HCT116 (cell line): ENCODE measurements at regions not wholly inside any gene's neighbourhood (a gene's known extent, or its start where the extent isn't known, plus 50 kb on each side); places are given as distances from the start of the nearest gene placed in this dataset.
A peak's percentile ranks its signal among the peaks of the same experiment; 100 is the strongest.

Source experiments
- ATAC-seq: fragments of 200-7000 bp; cut with Tn5 transposase; 2 replicates; pipeline ENCODE4 v1.9.1; 2020; ENCODE audit warnings: mild to moderate bottlenecking, moderate library complexity
- BruUV-seq: library from RNA; stranded (reverse); fragments of 400-500 nt; replicated peaks from 2 replicates; lab custom pipeline; 2021; lab: Mats Ljungman, UMichigan
- CTCF ChIA-PET: fragments of 300-600 bp; sonication (Branson Sonifier 250); formaldehyde crosslinking; loops from one replicate; lab custom pipeline; 2021; ENCODE audit warnings: antibody characterized with exemption; lab: Charles Lee
- POLR2A ChIA-PET: fragments of 300-600, 350-600 bp; sonication (Branson Sonifier 250); formaldehyde crosslinking; loops from one replicate; lab custom pipeline; 2021; ENCODE audit warnings: antibody characterized with exemption; lab: Charles Lee
- RAD21 ChIA-PET, 2 experiments: fragments of 300-600 bp; sonication (Branson Sonifier 250); formaldehyde crosslinking; loops; one replicate each; lab custom pipeline; 2023; ENCODE audit warnings: low total read pairs in 2 of 2; ENCODE audit not compliant: uncharacterized antibody in 2 of 2, unreplicated experiment in 2 of 2, low non-redundant PET in 1 of 2; lab: Charles Lee
- DNase-seq: peaks from one replicate; pipeline ENCODE4 v3.0.0-alpha.2; 2010; ENCODE audit warnings: low read depth, low spot score
- H2AFZ ChIP-seq: fragments of 200-600 bp; shearing (Covaris generic), sonication (generic); 2 replicates; pipeline ENCODE4 v1.6.1; 2017; ENCODE audit warnings: low read depth, mixed run types, mixed read lengths, antibody characterized with exemption, low read length; ENCODE audit not compliant: poor library complexity, severe bottlenecking
- H3K27ac ChIP-seq: 2 replicates; pipeline ENCODE4 v1.5.1; 2012; ENCODE audit warnings: low read depth, low read length
- H3K27me3 ChIP-seq: fragments of 200-600 bp; sonication (generic); 2 replicates; pipeline ENCODE4 v1.6.1; 2016; ENCODE audit warnings: mixed run types, low read length, mixed read lengths; ENCODE audit not compliant: insufficient read depth
- H3K36me3 ChIP-seq, 2 experiments: fragments of 200-500 bp in 1 of 2; fragments of 200-600 bp in 1 of 2; sonication (Bioruptor generic) in 1 of 2; sonication (generic) in 1 of 2; 2 replicates each; pipeline versions ENCODE4 v1.5.1 to v1.6.1; 2014 to 2016; ENCODE audit warnings: low read length in 2 of 2, inconsistent platforms in 1 of 2, mixed read lengths in 1 of 2, mixed run types in 1 of 2; ENCODE audit not compliant: insufficient read depth in 2 of 2, control insufficient read depth in 1 of 2
- H3K4me1 ChIP-seq, 2 experiments: fragments of 200-600 bp in 1 of 2; sonication (generic) in 1 of 2; 2 replicates each; pipeline versions ENCODE4 v1.5.1 to v1.6.1; 2012 to 2017; ENCODE audit warnings: low read length in 2 of 2, inconsistent platforms in 1 of 2, mild to moderate bottlenecking in 1 of 2, mixed read lengths in 1 of 2, mixed run types in 1 of 2, moderate library complexity in 1 of 2; ENCODE audit not compliant: insufficient read depth in 2 of 2, control insufficient read depth in 1 of 2
- H3K4me2 ChIP-seq: fragments of 200-600 bp; sonication (generic); 2 replicates; pipeline ENCODE4 v1.6.1; 2017; ENCODE audit warnings: mixed run types, low read length, mixed read lengths
- H3K4me3 ChIP-seq, 2 experiments: fragments of 200-600 bp in 1 of 2; sonication (generic) in 1 of 2; replicated peaks in 1 of 2; 2 replicates each; pipeline ENCODE4 v1.5.1; 2011 to 2016; ENCODE audit warnings: low read length in 2 of 2, control low read depth in 1 of 2, low read depth in 1 of 2, mild to moderate bottlenecking in 1 of 2, mixed read lengths in 1 of 2, mixed run types in 1 of 2
- H3K79me2 ChIP-seq: fragments of 200-600 bp; sonication (generic); 2 replicates; pipeline ENCODE4 v1.6.1; 2017; ENCODE audit warnings: mild to moderate bottlenecking, mixed run types, low read length, moderate library complexity, mixed read lengths; ENCODE audit not compliant: insufficient read depth
- H3K9ac ChIP-seq: fragments of 200-600 bp; sonication (generic); 2 replicates; pipeline ENCODE4 v1.6.1; 2016; ENCODE audit warnings: low read length, mixed read lengths
- H3K9me2 ChIP-seq: fragments of 200-600 bp; sonication (generic), shearing (Covaris generic); 2 replicates; pipeline ENCODE4 v1.6.1; 2017; ENCODE audit warnings: mixed run types, mild to moderate bottlenecking, moderate library complexity; ENCODE audit not compliant: insufficient read depth
- H3K9me3 ChIP-seq, 2 experiments: fragments of 200-500 bp in 1 of 2; fragments of 200-600 bp in 1 of 2; sonication (Bioruptor generic) in 1 of 2; sonication (generic) in 1 of 2; 2 replicates each; pipeline ENCODE4 v1.6.1; 2014 to 2017; ENCODE audit warnings: low read length in 2 of 2, mixed read lengths in 2 of 2, inconsistent platforms in 1 of 2, low read depth in 1 of 2, mild to moderate bottlenecking in 1 of 2, mixed run types in 1 of 2, moderate library complexity in 1 of 2; ENCODE audit not compliant: control insufficient read depth in 1 of 2, insufficient read depth in 1 of 2
- H4K20me1 ChIP-seq: fragments of 200-600 bp; sonication (generic), shearing (Covaris generic); 2 replicates; pipeline ENCODE4 v1.6.1; 2017; ENCODE audit warnings: mixed run types, mild to moderate bottlenecking, moderate library complexity; ENCODE audit not compliant: insufficient read depth
- CEBPB ChIP-seq: IDR thresholded peaks from 2 replicates; pipeline ENCODE4 v1.6.1; 2012; ENCODE audit warnings: low read depth
- CTCF ChIP-seq, 3 experiments: fragments of 200-600 bp in 1 of 3; sonication (generic) in 1 of 3; IDR thresholded peaks in 2 of 3; conservative IDR thresholded peaks in 1 of 3; 2 replicates each; pipeline ENCODE4 v1.5.1; 2012 to 2017; ENCODE audit warnings: low read depth in 2 of 3, low read length in 2 of 3, antibody characterized with exemption in 1 of 3, borderline replicate concordance in 1 of 3, control low read depth in 1 of 3, mild to moderate bottlenecking in 1 of 3, mixed read lengths in 1 of 3, mixed run types in 1 of 3, moderate library complexity in 1 of 3; ENCODE audit not compliant: insufficient read depth in 1 of 3
- EGR1 ChIP-seq: IDR thresholded peaks from 2 replicates; pipeline ENCODE4 v1.6.1; 2012; ENCODE audit warnings: low read depth
- EZH2 ChIP-seq: fragments of 200-600 bp; sonication (generic); IDR thresholded peaks from 2 replicates; pipeline ENCODE4 v1.6.1; 2017; ENCODE audit warnings: antibody characterized with exemption, mixed run types
- EZH2phosphoT487 ChIP-seq: fragments of 200-600 bp; IDR thresholded peaks from 2 replicates; pipeline ENCODE4 v1.6.1; 2018; ENCODE audit warnings: antibody characterized with exemption, borderline replicate concordance
- FOSL1 ChIP-seq: IDR thresholded peaks from 2 replicates; pipeline ENCODE4 v1.6.1; 2012; ENCODE audit warnings: low read depth
- JUND ChIP-seq: IDR thresholded peaks from 2 replicates; pipeline ENCODE4 v1.6.1; 2012
- POLR2A ChIP-seq: IDR thresholded peaks from 2 replicates; pipeline ENCODE4 v1.7.0; 2011; ENCODE audit warnings: borderline replicate concordance; ENCODE audit not compliant: insufficient read depth, insufficient read length; ENCODE audit errors: extremely low read depth
- RAD21 ChIP-seq: IDR thresholded peaks from 2 replicates; pipeline ENCODE4 v1.6.1; 2012; ENCODE audit warnings: low read depth, mild to moderate bottlenecking
- REST ChIP-seq: IDR thresholded peaks from 2 replicates; pipeline ENCODE4 v1.6.1; 2012; ENCODE audit warnings: low read depth
- SIN3A ChIP-seq: IDR thresholded peaks from 2 replicates; pipeline ENCODE4 v1.6.1; 2012; ENCODE audit warnings: low read depth
- SRF ChIP-seq: IDR thresholded peaks from 2 replicates; pipeline ENCODE4 v1.6.1; 2012; ENCODE audit warnings: low read depth
- TCF7L2 ChIP-seq: IDR thresholded peaks from 2 replicates; pipeline ENCODE4 v1.7.0; 2011; ENCODE audit warnings: borderline replicate concordance, inconsistent platforms; ENCODE audit not compliant: insufficient read depth, insufficient read length; ENCODE audit errors: extremely low read depth
- ZBTB33 ChIP-seq: IDR thresholded peaks from 2 replicates; pipeline ENCODE4 v1.6.1; 2011; ENCODE audit warnings: mild to moderate bottlenecking, low read length, moderate library complexity; ENCODE audit not compliant: insufficient replicate concordance; ENCODE audit errors: extremely low read depth
- ZFX ChIP-seq: fragments of 450-650 bp; IDR thresholded peaks from 2 replicates; pipeline ENCODE4 v1.6.1; 2017
- ZNF274 ChIP-seq: fragments of 200-500 bp; sonication (Bioruptor generic); IDR thresholded peaks from 2 replicates; pipeline ENCODE4 v1.6.1; 2014; ENCODE audit warnings: mild to moderate bottlenecking, low read depth, low read length, inconsistent platforms
- intact Hi-C: fragments of 100-400 bp; cut with micrococcal nuclease; formaldehyde crosslinking; loops from 2 replicates; pipeline ENCODE4 v1.10.0; 2022
- TF ChIP-seq, protein P1 (sequence below): IDR thresholded peaks from 2 replicates; pipeline ENCODE4 v1.6.1; 2012
- TF ChIP-seq, protein P2 (sequence below): IDR thresholded peaks from 2 replicates; pipeline ENCODE4 v1.6.1; 2012

DNA sequence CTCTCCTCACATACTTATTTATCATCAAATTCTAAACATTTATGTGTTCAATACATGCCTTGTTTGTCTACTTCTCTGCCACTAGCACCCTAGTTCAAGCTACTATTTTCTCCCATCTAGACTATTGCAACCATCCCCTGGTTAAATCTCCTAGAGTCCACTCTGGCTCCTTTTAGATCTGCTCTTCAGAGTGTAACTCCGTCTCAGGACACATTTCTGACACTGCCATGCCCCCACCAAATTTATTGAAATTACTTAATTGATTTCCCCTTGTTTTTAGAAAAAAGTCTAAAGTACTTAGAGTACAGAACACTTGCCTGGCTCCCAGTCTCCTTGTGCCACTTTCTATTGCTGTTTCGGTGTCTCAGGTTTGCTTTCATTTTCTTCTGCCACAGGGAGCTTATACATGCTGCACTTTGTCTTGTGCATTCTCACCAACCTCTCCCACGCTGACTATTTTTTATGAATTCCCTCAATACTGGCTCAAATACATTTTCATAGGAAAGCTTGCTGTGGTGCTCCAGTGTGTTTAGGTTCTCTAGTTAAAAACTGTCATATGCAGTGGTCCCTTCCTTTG is 792.3 kb downstream of the DIPK2A start:
- H3K9ac ChIP-seq = no peak overlapping the region
- peak overlapping the region; percentile 41 for H3K4me2 ChIP-seq
- H3K9me2 ChIP-seq = no peaks in the 10 kb centered on the region
- no peak for TF ChIP-seq EZH2
- no peak for TF ChIP-seq CTCF (IDR thresholded peaks at IDR 0.05 in 2 of 3, conservative IDR thresholded peaks at IDR 0.05 in 1 of 3; ENCODE audit: borderline replicate concordance in 1 of 3, insufficient read depth in 1 of 3, low read depth in 2 of 3, low read length in 2 of 3)
- no peak for TF ChIP-seq ZFX
- no peak for TF ChIP-seq ZBTB33
- TF ChIP-seq, protein P1, sequence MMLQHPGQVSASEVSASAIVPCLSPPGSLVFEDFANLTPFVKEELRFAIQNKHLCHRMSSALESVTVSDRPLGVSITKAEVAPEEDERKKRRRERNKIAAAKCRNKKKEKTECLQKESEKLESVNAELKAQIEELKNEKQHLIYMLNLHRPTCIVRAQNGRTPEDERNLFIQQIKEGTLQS = no peak
- no peak for TF ChIP-seq ZNF274
- no peak for TF ChIP-seq SRF
- TF ChIP-seq CEBPB = no peak
- TF ChIP-seq RAD21 = no peak
- no peak for TF ChIP-seq EZH2phosphoT487
- no peak for TF ChIP-seq FOSL1
- no peak for TF ChIP-seq SIN3A
- TF ChIP-seq JUND = no peak
- TF ChIP-seq TCF7L2 = no peak
- TF ChIP-seq POLR2A = no peak
- no peak for TF ChIP-seq REST
- TF ChIP-seq EGR1 = no peak
- TF ChIP-seq, protein P2, sequence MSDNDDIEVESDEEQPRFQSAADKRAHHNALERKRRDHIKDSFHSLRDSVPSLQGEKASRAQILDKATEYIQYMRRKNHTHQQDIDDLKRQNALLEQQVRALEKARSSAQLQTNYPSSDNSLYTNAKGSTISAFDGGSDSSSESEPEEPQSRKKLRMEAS = no peak
- TF ChIP-seq, all 23 proteins: peak for 0
- DNase-seq = no peak
- ATAC-seq = no peak
- Histone ChIP-seq H3K27me3 (no peaks in the 10 kb centered on the region), H3K27ac (no peak overlapping the region), H3K36me3 (no peaks in the 10 kb centered on the region), H4K20me1 (no peaks in the 10 kb centered on the region), H3K4me3 (no peak overlapping the region), H3K9me3 (no peaks in the 10 kb centered on the region), H2AFZ (no peak overlapping the region), H3K79me2 (no peaks in the 10 kb centered on the region), H3K4me1 (no peaks in the 10 kb centered on the region)
- ChIA-PET POLR2A (no interaction called here), RAD21 (no interaction called here), CTCF (no interaction called here)
- BruUV-seq = no TSS peak
- intact Hi-C loops = no loop called here
